PC-9 (cell line): ENCODE measurements at regions not wholly inside any gene's neighbourhood (a gene's known extent, or its start where the extent isn't known, plus 50 kb on each side); places are given as distances from the start of the nearest gene placed in this dataset.

ENCODE experiments used
- BruUV-seq: library from RNA; stranded (reverse); fragments of 400-500 nt; replicated peaks from 2 replicates; lab custom pipeline; 2021; lab: Mats Ljungman, UMichigan
- CTCF ChIA-PET: fragments of 300-600 bp; sonication (Branson Sonifier 250); formaldehyde crosslinking; loops from one replicate; lab custom pipeline; 2022; ENCODE audit warnings: antibody characterized with exemption; lab: Charles Lee
- POLR2A ChIA-PET: fragments of 300-600 bp; sonication (Branson Sonifier 250); formaldehyde crosslinking; loops from one replicate; lab custom pipeline; 2022; ENCODE audit warnings: antibody characterized with exemption; ENCODE audit not compliant: unreplicated experiment; lab: Charles Lee
- DNase-seq, 2 experiments: peaks; one replicate each; pipeline versions ENCODE4 v3.0.0 to v3.0.0-alpha.2; 2015 to 2022; ENCODE audit warnings: mixed read lengths in 1 of 2
- H2AFZ ChIP-seq: fragments of 200-600 bp; sonication (generic); 2 replicates; pipeline ENCODE4 v1.8.1; 2017; ENCODE audit warnings: antibody characterized with exemption
- H3F3A ChIP-seq: fragments of 200-600 bp; sonication (generic); 2 replicates; pipeline ENCODE4 v1.8.1; 2017; ENCODE audit warnings: antibody characterized with exemption, mild to moderate bottlenecking, low read depth; ENCODE audit not compliant: insufficient read depth
- H3K27ac ChIP-seq: fragments of 200-600 bp; sonication (generic); 2 replicates; pipeline ENCODE4 v1.6.1; 2016; ENCODE audit warnings: mixed run types
- H3K27me3 ChIP-seq: fragments of 200-600 bp; sonication (generic); 2 replicates; pipeline ENCODE4 v1.6.1; 2016; ENCODE audit warnings: low read depth, mixed run types; ENCODE audit not compliant: insufficient read depth
- H3K36me3 ChIP-seq: fragments of 200-600 bp; sonication (generic); 2 replicates; pipeline ENCODE4 v1.6.1; 2016; ENCODE audit warnings: low read depth, mixed run types
- H3K4me1 ChIP-seq: fragments of 200-600 bp; sonication (generic); replicated peaks from 2 replicates; pipeline ENCODE4 v1.6.1; 2016; ENCODE audit warnings: mixed run types; ENCODE audit not compliant: insufficient read depth
- H3K4me2 ChIP-seq: fragments of 200-600 bp; sonication (generic); 2 replicates; pipeline ENCODE4 v1.6.1; 2017; ENCODE audit warnings: mixed run types
- H3K4me3 ChIP-seq: fragments of 200-600 bp; sonication (generic); 2 replicates; pipeline ENCODE4 v1.6.1; 2016; ENCODE audit warnings: mixed run types
- H3K79me2 ChIP-seq: fragments of 200-600 bp; sonication (generic); 2 replicates; pipeline ENCODE4 v1.6.1; 2017; ENCODE audit warnings: low read depth, mixed run types
- H3K9me2 ChIP-seq: fragments of 200-600 bp; sonication (generic); 2 replicates; pipeline ENCODE4 v1.8.1; 2017; ENCODE audit warnings: mild to moderate bottlenecking; ENCODE audit not compliant: insufficient read depth
- H3K9me3 ChIP-seq: fragments of 200-600 bp; sonication (generic); 2 replicates; pipeline ENCODE4 v1.8.1; 2016; ENCODE audit warnings: low read depth; ENCODE audit not compliant: insufficient read depth
- H4K20me1 ChIP-seq: fragments of 200-600 bp; sonication (generic); 2 replicates; pipeline ENCODE4 v1.8.1; 2017; ENCODE audit not compliant: insufficient read depth
- EZH2 ChIP-seq: fragments of 200-600 bp; sonication (generic); IDR thresholded peaks from 2 replicates; pipeline ENCODE4 v1.8.0; 2017; ENCODE audit warnings: antibody characterized with exemption, low read depth
- intact Hi-C: fragments of 100-400 bp; cut with micrococcal nuclease; formaldehyde crosslinking; loops from one replicate; pipeline ENCODE4 v1.10.0; 2022; ENCODE audit not compliant: unreplicated experiment
- TF ChIP-seq, protein P1 (sequence below): fragments of 200-600 bp; sonication (generic); conservative IDR thresholded peaks from 2 replicates; pipeline ENCODE4 v1.6.1; 2017; ENCODE audit warnings: mixed run types, antibody characterized with exemption, mild to moderate bottlenecking, moderate library complexity

DNA sequence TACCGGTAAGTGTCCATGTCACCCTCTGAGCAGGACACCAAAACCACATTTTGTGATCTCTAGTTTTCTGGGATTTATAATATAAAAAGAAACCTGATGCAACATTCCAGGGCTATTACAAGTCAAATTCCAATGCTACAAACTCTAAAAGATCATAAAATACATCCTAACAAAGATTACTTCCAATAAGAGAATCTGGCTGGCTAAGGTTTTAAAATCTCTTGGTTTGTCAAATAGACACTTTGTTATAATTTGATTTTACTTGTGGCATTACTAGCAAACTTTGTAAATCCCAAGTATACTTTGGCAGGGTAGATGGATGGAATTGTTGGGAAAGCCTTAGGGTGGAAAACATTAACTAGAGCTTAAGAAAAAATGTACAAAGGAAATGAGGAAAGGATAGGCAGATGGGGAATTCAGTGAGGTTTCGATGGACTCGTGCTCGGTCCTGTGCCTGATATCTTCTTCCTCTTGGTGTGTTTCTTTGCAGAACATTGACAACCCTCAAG lies 74.0 kb upstream of the POMP start:
- Histone ChIP-seq H3K36me3 (no peaks in the 10 kb centered on the region), H3K4me3 (no peak overlapping the region), H3F3A (no peaks in the 10 kb centered on the region), H3K9me3 (no peaks in the 10 kb centered on the region), H3K9me2 (no peaks in the 10 kb centered on the region), H3K4me1 (no peaks in the 10 kb centered on the region), H3K4me2 (no peak overlapping the region), H3K79me2 (no peaks in the 10 kb centered on the region), H3K27ac (no peak overlapping the region), H2AFZ (no peak overlapping the region), H3K27me3 (peaks cover 60% of the 10 kb centered on the region), H4K20me1 (no peaks in the 10 kb centered on the region)
- TF ChIP-seq EZH2 = no peak
- TF ChIP-seq, protein P1, sequence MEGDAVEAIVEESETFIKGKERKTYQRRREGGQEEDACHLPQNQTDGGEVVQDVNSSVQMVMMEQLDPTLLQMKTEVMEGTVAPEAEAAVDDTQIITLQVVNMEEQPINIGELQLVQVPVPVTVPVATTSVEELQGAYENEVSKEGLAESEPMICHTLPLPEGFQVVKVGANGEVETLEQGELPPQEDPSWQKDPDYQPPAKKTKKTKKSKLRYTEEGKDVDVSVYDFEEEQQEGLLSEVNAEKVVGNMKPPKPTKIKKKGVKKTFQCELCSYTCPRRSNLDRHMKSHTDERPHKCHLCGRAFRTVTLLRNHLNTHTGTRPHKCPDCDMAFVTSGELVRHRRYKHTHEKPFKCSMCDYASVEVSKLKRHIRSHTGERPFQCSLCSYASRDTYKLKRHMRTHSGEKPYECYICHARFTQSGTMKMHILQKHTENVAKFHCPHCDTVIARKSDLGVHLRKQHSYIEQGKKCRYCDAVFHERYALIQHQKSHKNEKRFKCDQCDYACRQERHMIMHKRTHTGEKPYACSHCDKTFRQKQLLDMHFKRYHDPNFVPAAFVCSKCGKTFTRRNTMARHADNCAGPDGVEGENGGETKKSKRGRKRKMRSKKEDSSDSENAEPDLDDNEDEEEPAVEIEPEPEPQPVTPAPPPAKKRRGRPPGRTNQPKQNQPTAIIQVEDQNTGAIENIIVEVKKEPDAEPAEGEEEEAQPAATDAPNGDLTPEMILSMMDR = no peak
- BruUV-seq = no TSS peak
- POLR2A ChIA-PET = interaction anchor here (0.6 kb wide), 1 partner anchor 1631 kb away, joined by 3 read pairs; no protein-coding TSS in a partner anchor
- DNase-seq = no peak
- CTCF ChIA-PET = no interaction called here
- intact Hi-C loops = no loop called here

DNA sequence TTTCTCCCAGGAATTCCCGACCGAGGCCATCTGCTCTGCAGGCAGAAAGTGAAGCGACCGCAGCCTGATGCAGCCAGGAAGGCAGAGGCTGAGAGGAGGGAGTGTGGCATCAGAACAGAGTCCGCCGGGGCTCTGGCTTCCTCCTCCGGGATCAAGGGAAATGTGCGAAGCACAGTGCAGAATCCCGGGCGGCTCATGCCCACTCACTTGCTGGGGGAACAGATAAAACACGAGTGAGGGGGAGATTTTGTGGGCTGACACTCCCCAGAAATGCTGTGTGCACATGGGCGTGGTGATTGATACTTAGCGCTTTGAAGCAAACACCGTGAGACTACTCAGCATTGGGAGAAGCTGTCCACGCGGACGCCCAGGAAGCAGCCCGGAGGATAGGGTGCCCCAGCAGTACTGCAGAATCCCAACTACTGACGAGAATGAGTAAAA lies 75.3 kb upstream of the POMP start:
- H3K9me3 ChIP-seq = no peaks in the 10 kb centered on the region
- POLR2A ChIA-PET = no interaction called here
- H3K27ac ChIP-seq = no peak overlapping the region
- no peak for DNase-seq
- no peaks in the 10 kb centered on the region for H4K20me1 ChIP-seq
- H3K4me1 ChIP-seq = no peaks in the 10 kb centered on the region
- BruUV-seq = no TSS peak
- H3K36me3 ChIP-seq = no peaks in the 10 kb centered on the region
- no peaks in the 10 kb centered on the region for H3K9me2 ChIP-seq
- no peaks in the 10 kb centered on the region for H3K79me2 ChIP-seq
- H2AFZ ChIP-seq = no peak overlapping the region
- TF ChIP-seq, protein P1 = no peak
- TF ChIP-seq EZH2 = no peak
- no peak overlapping the region for H3K4me3 ChIP-seq
- H3K27me3 ChIP-seq = peaks cover 67% of the 10 kb centered on the region
- H3F3A ChIP-seq = no peaks in the 10 kb centered on the region
- CTCF ChIA-PET = no interaction called here
- intact Hi-C loops = no loop called here
- no peak overlapping the region for H3K4me2 ChIP-seq

DNA sequence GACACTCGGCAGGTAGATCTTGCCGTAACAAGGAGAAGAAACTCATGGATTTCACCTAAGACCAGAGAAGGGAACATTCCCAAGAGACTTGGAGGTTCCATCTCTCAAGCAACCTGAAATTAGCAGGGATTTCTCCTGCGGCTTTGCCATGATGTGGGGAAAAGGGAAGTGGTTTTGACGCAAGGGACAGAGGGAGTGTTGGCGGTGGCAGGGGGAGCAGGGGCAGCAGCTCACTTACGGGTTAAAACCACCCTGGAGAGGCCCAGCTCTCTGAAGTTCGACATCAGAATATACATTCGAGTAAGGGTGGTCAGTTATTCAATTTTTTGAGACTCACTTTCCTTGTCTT lies 76.1 kb upstream of the POMP start:
- POLR2A ChIA-PET = no interaction called here
- intact Hi-C loops = no loop called here

More for the DNA sequence above, 76.1 kb upstream of the POMP start:
- DNase-seq = no peak
- H3K27ac ChIP-seq = no peak overlapping the region
- no peaks in the 10 kb centered on the region for H3K9me2 ChIP-seq
- no peak overlapping the region for H3K4me2 ChIP-seq
- TF ChIP-seq, protein P1 = no peak
- TF ChIP-seq EZH2 = no peak
- H4K20me1 ChIP-seq = no peaks in the 10 kb centered on the region
- no peak overlapping the region for H2AFZ ChIP-seq
- H3K9me3 ChIP-seq = no peaks in the 10 kb centered on the region
- H3K4me1 ChIP-seq = no peaks in the 10 kb centered on the region
- no peaks in the 10 kb centered on the region for H3K36me3 ChIP-seq
- CTCF ChIA-PET = no interaction called here
- H3F3A ChIP-seq = no peaks in the 10 kb centered on the region
- BruUV-seq = no TSS peak
- no peak overlapping the region for H3K4me3 ChIP-seq
- peaks cover 68% of the 10 kb centered on the region for H3K27me3 ChIP-seq
- H3K79me2 ChIP-seq = no peaks in the 10 kb centered on the region
